ENCODE measurements at regions not wholly inside any gene's neighbourhood (a gene's known extent, or its start where the extent isn't known, plus 50 kb on each side); places are given as distances from the start of the nearest gene placed in this dataset.
"Not testable (repeated sequence)": the region's sequence is repeated elsewhere in the genome, so short reads cannot be mapped to it uniquely, and the experiment has no call there.

GRCh38 chr1:228611707-228612106 is 123.6 kb upstream of the RHOU start:
- DNase-seq: not testable (repeated sequence)

DNA sequence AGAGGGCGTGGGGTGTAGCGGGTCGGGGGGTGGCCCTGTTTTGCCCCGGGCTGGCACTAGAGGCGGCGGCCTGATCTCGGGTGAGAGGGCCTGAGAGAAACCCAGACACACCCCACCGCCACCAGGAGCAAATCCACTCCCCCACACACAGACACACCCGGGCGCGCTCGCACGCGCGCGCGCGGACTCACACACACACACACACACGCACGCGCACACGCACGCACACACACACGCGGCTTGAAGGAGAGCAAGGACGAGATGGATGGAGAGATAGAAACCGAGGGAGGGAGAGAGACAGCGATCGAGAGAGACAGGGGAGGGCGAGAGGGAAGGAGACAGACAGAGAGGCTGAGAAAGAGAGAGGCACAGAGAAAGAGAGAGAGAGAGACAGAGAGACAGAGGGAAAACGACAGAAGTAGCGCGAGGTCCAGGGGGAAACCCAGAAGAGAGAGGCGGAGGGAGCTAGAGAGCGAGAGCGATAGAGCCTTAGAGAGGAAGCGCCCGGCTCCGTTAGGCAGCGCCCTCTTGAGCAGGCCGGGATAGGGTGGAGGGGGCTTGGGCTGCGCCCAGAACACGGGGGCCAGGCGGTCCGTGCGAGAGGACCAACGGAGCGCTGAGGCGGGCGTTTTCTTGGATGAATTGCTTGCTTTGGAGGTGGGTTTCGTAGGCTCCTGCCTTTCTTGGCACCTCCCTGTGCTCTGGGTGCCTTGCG is 113.1 kb upstream of the RHOU start:
- not testable (repeated sequence) for DNase-seq

DNA sequence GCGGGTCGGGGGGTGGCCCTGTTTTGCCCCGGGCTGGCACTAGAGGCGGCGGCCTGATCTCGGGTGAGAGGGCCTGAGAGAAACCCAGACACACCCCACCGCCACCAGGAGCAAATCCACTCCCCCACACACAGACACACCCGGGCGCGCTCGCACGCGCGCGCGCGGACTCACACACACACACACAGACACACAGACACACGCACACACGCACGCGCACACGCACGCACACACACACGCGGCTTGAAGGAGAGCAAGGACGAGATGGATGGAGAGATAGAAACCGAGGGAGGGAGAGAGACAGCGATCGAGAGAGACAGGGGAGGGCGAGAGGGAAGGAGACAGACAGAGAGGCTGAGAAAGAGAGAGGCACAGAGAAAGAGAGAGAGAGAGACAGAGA is 108.8 kb upstream of the RHOU start:
- DNase-seq: not testable (repeated sequence)

DNA sequence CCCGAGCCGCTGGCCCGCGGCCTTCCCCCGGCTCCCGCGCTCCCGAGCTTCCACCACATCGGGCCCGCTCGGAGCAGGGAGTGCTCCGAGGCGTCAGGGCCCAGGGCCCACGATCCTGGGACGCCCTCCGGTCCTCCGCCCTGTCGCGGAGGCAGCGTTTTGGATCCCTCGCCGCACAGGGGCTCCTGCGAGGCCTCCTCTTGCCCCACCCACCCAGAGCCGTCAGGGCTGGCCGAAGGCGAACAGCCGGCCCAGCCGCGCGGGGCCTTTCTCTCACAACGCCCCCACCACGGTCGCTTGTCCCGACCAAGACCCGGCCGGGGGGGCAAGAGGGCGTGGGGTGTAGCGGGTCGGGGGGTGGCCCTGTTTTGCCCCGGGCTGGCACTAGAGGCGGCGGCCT is 102.4 kb upstream of the RHOU start:
- not testable (repeated sequence) for DNase-seq

- not testable (repeated sequence) for DNase-seq
These were observed 100.0 kb upstream of the RHOU start for GRCh38 chr1:228635304-228635703.

DNA sequence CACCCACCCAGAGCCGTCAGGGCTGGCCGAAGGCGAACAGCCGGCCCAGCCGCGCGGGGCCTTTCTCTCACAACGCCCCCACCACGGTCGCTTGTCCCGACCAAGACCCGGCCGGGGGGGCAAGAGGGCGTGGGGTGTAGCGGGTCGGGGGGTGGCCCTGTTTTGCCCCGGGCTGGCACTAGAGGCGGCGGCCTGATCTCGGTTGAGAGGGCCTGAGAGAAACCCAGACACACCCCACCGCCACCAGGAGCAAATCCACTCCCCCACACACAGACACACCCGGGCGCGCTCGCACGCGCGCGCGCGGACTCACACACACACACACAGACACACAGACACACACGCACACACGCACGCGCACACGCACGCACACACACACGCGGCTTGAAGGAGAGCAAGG is 97.8 kb upstream of the RHOU start:
- DNase-seq: not testable (repeated sequence)

DNA sequence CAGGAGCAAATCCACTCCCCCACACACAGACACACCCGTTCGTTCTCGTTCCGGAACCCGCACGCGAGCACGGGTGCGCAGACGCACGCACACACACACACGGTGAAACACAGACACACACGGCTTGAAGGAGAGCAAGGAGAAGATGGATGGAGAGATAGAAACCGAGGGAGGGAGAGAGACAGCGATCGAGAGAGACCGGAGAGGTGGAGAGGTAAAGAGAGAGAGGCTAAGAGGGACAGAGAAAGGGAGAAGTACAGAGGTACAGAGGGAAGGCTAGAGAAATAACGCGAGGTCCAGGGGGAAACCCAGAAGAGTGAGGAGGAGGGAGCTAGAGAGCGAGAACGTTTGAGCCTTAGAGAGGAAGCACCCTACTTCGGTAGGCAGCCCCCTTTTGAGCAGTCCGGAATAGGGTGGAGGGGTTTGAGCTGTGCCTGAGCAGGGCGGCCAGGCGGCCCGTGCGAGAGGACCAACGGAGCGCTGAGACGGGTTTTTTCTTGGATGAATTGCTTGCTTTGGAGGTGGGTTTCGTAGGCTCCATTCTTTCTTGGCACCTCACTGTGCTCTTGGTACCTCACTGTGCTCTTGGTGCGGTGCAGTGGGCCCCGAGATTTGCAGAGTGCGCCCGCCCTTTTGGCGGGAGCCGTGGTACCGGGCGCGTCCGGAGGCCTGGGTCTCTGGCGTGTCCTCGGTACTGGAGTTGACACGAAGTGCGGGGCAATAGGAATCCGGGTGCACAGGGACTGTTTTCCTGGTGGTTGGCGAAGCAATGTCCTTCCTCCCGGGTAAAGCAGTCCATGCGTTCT is 88.4 kb upstream of the RHOU start:
- DNase-seq: peak; percentile 43 to 51 (median 46)

DNA sequence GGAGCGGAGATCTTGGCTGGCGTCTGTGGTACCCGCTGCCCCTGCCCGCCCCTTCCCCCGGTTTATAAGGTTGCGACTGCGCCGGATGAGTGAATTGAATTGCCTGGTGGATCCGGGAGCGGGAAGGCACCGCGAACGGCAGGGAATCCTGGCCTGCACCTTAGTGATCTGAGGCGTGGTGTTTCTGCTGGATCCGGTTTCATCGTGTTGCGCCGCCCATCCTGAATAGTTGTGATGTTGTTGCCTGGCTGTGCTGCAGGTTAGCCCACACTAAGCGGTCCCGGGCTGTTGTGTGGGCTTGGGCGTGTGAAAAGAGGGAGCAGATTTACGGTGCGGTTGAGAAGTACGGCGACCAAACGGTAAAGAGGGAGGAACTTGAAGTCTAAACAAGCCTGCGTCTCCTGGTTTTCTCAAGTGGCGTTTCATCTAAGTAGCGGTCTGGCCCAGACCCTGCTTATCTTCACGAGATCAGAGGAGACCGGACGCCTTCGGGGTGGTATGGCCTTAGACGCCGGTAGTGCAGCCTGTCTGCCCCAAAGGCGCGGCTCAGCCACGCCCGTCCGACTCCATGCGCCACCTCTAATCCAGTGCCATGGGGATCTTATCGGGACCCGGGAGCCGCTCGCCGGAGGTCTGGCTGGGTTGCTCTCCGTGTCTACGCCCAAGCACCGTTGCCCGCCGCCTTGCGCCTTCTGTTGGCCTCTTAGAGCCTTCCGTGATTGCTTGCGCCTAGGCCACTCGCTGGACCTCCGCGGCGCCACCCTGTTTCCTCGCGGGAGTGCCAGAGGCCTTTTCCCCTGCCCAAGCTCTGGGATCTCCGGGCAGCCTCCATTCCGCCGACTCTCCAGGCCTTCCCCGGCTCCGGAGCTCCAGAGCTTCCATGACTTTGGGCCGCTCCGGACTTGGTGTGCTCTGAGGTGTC is 87.5 kb upstream of the RHOU start:
- peak; percentile 44 to 66 (median 47) for DNase-seq

GRCh38 chr1:228648647-228649383 is 86.5 kb upstream of the RHOU start:
- DNase-seq: no peak

DNA sequence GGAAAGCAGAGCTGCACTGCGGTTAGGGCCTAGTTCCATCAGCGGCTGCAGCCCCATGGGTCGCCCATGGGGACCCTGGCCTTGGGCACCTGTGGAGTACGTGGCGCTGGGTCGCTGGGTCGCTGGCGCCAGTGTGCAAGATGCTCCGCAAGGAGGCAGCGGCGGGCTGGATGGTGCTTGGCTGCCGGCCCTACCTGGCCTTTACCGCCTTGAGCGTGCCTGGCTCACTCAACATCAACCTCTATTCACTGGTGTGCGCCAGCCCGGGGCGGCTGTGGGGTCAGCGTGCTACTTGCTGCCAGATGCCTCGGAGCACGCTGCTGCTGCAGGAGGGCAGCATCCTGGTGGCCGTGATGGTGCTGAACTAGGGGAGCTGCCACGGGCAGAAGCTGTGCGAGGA is 85.1 kb upstream of the RHOU start:
- no peak for DNase-seq

DNA sequence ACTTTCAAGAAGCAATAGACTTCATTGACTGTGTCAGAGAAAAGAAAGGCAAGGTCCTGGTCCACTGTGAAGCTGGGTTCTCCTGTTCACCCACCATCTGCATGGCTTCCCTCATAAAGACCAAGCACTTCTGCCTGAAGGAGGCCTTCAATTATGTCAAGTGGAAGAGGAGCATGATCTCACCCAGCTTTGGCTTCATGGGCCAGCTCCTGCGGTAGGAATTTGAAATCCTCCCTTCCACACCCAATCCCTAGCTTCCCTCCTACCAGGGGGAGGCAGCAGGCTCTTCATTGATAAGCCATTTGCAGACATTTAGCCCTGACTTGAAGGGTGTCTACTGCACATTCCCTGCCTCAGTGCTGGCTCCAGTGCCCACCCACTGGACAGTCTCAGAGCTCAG is 84.3 kb upstream of the RHOU start:
- no peak for DNase-seq

- DNase-seq: peak in 1 of 3 donors; percentile 17
These were observed 83.2 kb upstream of the RHOU start for GRCh38 chr1:228652116-228652515.

DNA sequence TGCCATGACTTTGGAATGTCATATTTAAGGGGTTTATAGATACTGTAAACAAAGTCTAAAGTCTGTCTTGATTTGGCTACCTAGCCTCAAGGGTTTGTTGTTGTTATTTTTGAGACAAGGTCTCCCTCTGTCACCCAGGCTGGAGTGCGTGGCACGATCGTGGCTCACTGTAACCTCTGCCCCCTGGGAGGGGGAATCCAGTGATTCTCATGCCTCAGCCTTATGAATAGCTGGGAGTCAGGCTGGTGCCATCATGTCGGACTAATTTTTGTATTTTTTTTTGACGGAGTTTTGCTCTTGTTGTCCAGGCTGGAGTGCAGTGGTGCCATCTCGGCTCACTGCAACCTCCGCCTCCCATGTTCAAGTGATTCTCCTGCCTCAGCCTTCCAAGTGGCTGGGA is 82.2 kb upstream of the RHOU start:
- DNase-seq: not testable (repeated sequence)

DNA sequence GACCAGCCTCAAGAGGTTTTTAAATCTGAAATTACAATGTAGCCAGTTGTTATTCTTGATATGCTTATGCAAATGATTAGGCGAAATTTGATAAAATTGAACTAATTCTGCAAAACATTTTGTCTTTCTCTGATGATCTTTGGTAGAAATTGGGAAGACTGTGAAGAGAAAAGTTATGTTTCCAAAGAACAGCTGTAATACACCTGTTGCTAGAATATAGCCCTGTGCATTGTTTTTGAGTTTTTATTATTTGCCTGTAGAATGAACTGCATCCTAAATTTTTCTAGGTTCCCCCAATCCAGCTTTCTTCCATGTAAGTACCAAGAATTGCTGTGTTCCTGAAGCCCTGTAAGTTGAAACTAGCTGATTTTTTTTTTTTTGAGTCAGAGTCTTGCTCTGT is 81.5 kb upstream of the RHOU start:
- DNase-seq: no peak

DNA sequence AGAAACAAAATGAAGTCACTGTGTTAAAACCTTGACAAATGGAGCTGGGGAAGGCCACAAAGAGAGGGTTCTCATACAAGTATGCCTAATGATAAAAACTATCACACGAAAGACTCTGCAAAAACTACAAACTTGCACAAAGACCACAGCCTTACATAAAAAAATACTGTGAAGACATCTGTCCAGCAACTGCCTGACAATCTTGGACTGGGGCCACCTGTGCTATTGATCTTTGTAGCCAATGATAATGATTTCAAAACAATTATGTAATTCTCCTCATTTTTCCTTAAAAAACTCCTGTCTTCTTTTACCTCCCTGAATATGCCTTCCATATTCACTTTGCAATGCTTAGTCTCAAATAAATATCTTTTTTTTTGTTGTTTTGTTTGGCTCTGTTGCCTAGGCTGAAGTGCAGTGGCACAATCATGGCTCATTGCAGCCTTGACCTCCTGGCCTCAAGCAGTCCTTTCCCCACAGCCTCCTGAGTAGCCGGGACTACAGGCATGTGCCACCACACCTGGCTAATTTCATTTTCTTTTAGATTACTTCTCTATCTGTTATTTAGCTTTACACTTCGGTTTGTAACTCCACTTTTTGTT is 79.4 kb upstream of the RHOU start:
- DNase-seq: no peak

DNA sequence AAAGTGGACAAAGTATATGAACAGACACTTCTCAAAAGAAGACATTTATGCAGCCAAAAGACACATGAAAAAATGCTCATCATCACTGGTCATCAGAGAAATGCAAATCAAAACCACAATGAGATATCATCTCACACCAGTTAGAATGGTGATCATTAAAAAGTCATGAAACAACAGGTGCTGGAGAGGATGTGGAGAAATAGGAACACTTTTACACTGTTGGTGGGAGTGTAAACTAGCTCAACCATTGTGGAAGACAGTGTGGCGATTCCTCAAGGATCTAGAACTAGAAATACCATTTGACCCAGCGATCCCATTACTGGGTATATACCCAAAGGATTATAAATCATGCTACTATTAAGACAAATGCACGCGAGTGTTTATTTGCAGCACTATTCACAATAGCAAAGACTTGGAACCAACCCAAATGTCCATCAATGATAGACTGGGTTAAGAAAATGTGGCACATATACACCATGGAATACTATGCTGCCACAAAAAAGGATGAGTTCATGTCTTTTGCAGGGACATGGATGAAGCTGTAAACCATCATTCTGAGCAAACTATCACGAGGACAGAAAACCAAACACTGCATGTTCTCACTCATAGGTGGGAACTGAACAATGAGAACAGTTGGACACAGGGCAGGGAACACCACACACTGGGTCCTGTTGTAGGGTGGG is 73.1 kb upstream of the RHOU start:
- DNase-seq: not testable (repeated sequence)

DNA sequence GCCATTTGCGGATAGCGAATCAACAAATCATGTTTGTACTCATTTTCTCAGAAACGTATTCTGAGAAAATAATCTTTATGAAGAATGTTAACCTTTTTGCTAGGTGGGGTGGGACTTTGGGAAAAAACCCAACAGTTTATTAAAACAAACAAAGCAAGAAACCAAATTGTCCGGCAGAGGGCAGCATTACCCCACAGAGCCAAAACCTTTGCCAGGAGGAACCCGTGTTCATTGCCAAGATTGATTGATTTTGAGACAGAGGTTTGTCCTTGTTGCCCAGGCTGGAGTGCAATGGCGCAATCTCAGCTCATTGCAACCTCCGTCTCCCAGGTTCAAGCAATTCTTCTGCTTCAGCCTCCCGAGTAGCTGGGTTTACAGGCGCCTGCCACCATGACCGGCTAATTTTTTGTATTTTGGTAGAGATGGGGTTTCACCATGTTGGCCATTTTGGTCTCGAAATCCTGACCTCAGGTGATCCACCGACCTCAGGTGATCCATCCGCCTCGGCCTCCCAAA is 70.8 kb upstream of the RHOU start:
- DNase-seq: peak; percentile 85 to 89 (median 86)

GRCh38 chr1:228666686-228667623 is 68.3 kb upstream of the RHOU start:
- no peak for DNase-seq

- no peak for DNase-seq
These were observed 66.6 kb upstream of the RHOU start for GRCh38 chr1:228668553-228669241.
